ENCODE measurements at regions not wholly inside any gene's neighbourhood (a gene's known extent, or its start where the extent isn't known, plus 50 kb on each side); places are given as distances from the start of the nearest gene placed in this dataset.
A peak's percentile ranks its signal among the peaks of the same experiment; 100 is the strongest.

DNA sequence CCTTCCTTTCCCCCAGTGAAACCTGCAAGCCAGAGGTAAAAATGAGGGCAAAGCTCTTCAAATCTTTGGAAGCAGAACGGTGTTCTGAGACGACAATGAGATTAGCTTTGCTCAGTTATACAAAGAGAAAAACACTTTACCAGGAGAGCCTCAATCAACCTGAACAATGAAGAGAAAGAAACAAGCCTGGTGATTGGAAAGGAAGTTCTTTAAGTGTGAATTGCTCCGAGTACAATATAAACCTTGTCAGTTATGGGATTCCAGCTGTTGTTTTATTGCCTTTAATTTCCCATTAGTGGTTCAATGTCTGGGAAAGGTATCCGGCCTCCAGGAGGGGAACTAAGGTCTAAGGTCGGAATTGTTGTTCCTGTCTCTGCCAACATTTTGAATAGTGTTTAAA lies 901.6 kb downstream of the EPHA4 start:
- WGBS, 5 donors = 30 to 33% (median 30%) methylated on average over 5 of the region's 5 CpGs
- no peaks in the 10 kb centered on the region for H3K36me3 ChIP-seq
- TF ChIP-seq, protein P1, sequence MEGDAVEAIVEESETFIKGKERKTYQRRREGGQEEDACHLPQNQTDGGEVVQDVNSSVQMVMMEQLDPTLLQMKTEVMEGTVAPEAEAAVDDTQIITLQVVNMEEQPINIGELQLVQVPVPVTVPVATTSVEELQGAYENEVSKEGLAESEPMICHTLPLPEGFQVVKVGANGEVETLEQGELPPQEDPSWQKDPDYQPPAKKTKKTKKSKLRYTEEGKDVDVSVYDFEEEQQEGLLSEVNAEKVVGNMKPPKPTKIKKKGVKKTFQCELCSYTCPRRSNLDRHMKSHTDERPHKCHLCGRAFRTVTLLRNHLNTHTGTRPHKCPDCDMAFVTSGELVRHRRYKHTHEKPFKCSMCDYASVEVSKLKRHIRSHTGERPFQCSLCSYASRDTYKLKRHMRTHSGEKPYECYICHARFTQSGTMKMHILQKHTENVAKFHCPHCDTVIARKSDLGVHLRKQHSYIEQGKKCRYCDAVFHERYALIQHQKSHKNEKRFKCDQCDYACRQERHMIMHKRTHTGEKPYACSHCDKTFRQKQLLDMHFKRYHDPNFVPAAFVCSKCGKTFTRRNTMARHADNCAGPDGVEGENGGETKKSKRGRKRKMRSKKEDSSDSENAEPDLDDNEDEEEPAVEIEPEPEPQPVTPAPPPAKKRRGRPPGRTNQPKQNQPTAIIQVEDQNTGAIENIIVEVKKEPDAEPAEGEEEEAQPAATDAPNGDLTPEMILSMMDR (IDR thresholded peaks at IDR 0.05) = no peak
- no peak for TF ChIP-seq POLR2A (IDR thresholded peaks at IDR 0.05)
- no peak for TF ChIP-seq POLR2AphosphoS5 (IDR thresholded peaks at IDR 0.05)
- no peak for TF ChIP-seq EP300 (IDR thresholded peaks at IDR 0.05)
- H3K27me3 ChIP-seq = no peaks in the 10 kb centered on the region
- H3K4me3 ChIP-seq = no peak overlapping the region
- H3K4me1 ChIP-seq = no peaks in the 10 kb centered on the region
- peaks cover 0 to 3% (median 0%) of the 10 kb centered on the region in 4 donors for H3K9me3 ChIP-seq
- DNase-seq = peak in 1 of 2 donors; percentile 5
- intact Hi-C loops (cut with DNase I; ENCODE audit: low total_unique reads) = no loop called here
- no peak overlapping the region for H3K27ac ChIP-seq

DNA sequence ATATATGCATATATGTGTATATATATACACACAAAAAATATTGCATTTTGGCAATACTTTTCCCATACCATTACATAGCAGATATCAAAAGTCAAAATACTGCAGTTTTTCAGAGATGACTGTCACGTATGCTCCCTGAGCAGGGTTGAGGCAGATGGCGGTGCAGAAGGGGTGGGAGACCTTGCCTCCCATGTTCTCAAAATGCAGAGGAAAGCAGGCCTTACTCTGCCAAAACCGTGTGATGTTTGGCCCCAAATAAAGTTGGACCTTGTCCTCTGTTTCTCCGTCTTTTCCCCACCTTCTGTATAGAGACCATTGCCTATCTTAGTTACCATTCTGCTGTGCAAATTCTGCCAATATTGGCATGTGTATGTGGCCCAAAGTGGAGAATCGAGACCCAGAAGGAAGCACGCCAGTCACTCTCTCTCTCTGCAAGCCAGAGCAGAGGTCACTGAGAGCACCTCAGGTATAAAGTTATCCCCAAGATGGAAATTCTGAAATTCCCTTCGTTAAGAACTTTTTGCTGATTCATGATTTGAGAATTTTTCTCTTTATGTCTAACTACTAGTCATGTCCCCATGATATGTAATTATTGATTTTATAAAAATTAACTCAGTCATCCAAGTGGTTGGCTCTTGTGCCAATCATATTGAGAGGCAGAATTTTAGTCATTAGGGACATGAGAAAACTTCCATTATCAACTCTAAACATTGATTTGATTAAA lies 898.8 kb downstream of the EPHA4 start:
- intact Hi-C loops (cut with DNase I; ENCODE audit: low total_unique reads) = no loop called here
- Histone ChIP-seq H3K36me3 (no peaks in the 10 kb centered on the region), H3K27ac (no peak overlapping the region), H3K4me3 (no peak overlapping the region), H3K4me1 (no peaks in the 10 kb centered on the region), H3K27me3 (no peaks in the 10 kb centered on the region), H3K9me3 (peaks cover 0 to 3% (median 0%) of the 10 kb centered on the region in 4 donors)
- WGBS, 5 donors = 78 to 85% (median 84%) methylated on average over 7 of the region's 7 CpGs
- DNase-seq = no peak
- TF ChIP-seq EP300 (IDR thresholded peaks at IDR 0.05) (no peak), POLR2A (IDR thresholded peaks at IDR 0.05) (no peak), POLR2AphosphoS5 (IDR thresholded peaks at IDR 0.05) (no peak)
- TF ChIP-seq, protein P1 (IDR thresholded peaks at IDR 0.05) = no peak

DNA sequence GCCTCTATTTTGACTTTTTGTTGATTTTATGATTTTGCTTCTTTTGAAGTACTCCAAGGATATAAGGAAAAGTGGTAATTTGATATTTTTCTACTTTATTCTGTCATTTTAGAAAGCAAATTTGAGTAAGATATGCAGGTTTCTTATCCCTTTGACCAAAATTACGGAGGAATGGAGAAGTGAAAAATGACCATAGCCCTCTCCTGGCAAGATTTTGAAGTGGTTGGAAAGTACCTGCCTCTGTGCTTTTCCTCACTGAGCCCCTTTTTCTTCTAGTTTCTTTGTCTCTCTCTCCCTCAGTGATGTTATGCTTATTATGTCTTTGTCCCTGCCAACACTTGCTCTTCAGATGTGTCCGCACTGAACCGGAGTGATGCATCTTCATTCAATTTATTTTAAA lies 898.1 kb downstream of the EPHA4 start:
- intact Hi-C loops (cut with DNase I; ENCODE audit: low total_unique reads) = no loop called here
- H3K4me1 ChIP-seq = no peaks in the 10 kb centered on the region
- H3K27me3 ChIP-seq = no peaks in the 10 kb centered on the region
- H3K4me3 ChIP-seq = no peak overlapping the region
- WGBS, 5 donors = 84 to 93% (median 90%) methylated on average over 3 of the region's 3 CpGs
- H3K9me3 ChIP-seq = peaks cover 0 to 3% (median 0%) of the 10 kb centered on the region in 4 donors
- TF ChIP-seq POLR2A (IDR thresholded peaks at IDR 0.05) (no peak), EP300 (IDR thresholded peaks at IDR 0.05) (no peak), POLR2AphosphoS5 (IDR thresholded peaks at IDR 0.05) (no peak)
- TF ChIP-seq, protein P1 (IDR thresholded peaks at IDR 0.05) = no peak
- H3K27ac ChIP-seq = no peak overlapping the region
- no peak for DNase-seq
- H3K36me3 ChIP-seq = no peaks in the 10 kb centered on the region

DNA sequence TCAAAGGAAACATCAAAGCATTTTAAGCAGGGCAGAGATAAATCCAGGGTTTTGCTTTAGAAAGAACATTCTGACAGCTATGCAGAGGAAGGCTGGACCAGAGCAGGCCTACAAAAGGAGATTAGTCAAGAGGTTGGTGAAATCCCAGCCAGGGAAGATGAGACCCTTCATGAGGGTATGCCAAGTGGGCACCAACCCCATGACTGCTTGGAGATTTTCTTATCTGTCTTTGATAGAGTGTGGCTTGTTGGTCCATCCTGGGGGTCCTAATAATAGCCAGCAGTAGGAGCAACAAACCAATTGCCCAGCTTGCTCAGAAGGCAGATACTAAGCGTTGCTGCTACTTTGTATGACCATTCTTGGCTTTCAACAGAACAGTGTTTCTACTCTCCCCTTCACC lies 895.4 kb downstream of the EPHA4 start:
- H3K36me3 ChIP-seq = no peaks in the 10 kb centered on the region
- no peaks in the 10 kb centered on the region for H3K27me3 ChIP-seq
- no peaks in the 10 kb centered on the region for H3K9me3 ChIP-seq
- 88 to 100% (median 97%) methylated on average over 1 of the region's 1 CpG for WGBS, 5 donors
- no peak for DNase-seq
- H3K4me3 ChIP-seq = no peak overlapping the region
- H3K27ac ChIP-seq = no peak overlapping the region
- intact Hi-C loops (cut with DNase I; ENCODE audit: low total_unique reads) = no loop called here
- H3K4me1 ChIP-seq = no peaks in the 10 kb centered on the region
- TF ChIP-seq, protein P1 (IDR thresholded peaks at IDR 0.05) = no peak
- TF ChIP-seq POLR2AphosphoS5 (IDR thresholded peaks at IDR 0.05) (no peak), POLR2A (IDR thresholded peaks at IDR 0.05) (no peak), EP300 (IDR thresholded peaks at IDR 0.05) (no peak)
